HEK293T (cell line): ENCODE measurements at regions not wholly inside any gene's neighbourhood (a gene's known extent, or its start where the extent isn't known, plus 50 kb on each side); places are given as distances from the start of the nearest gene placed in this dataset.

Experiments used
- FOXK2 ChIP-seq: fragments of 450-650 bp; IDR thresholded peaks from 2 replicates; pipeline ENCODE4 v1.6.1; 2016; ENCODE audit warnings: mild to moderate bottlenecking
- FOXM1 ChIP-seq: fragments of 450-650 bp; IDR thresholded peaks from 2 replicates; pipeline ENCODE4 v1.6.1; 2017; ENCODE audit warnings: mild to moderate bottlenecking, borderline replicate concordance
- HDGF ChIP-seq: fragments of 450-650 bp; IDR thresholded peaks from 2 replicates; pipeline ENCODE4 v1.6.1; 2017; ENCODE audit warnings: antibody characterized with exemption, borderline replicate concordance
- SUZ12 ChIP-seq: fragments of 450-650 bp; IDR thresholded peaks from 2 replicates; pipeline ENCODE4 v1.6.1; 2016; ENCODE audit warnings: mild to moderate bottlenecking

DNA sequence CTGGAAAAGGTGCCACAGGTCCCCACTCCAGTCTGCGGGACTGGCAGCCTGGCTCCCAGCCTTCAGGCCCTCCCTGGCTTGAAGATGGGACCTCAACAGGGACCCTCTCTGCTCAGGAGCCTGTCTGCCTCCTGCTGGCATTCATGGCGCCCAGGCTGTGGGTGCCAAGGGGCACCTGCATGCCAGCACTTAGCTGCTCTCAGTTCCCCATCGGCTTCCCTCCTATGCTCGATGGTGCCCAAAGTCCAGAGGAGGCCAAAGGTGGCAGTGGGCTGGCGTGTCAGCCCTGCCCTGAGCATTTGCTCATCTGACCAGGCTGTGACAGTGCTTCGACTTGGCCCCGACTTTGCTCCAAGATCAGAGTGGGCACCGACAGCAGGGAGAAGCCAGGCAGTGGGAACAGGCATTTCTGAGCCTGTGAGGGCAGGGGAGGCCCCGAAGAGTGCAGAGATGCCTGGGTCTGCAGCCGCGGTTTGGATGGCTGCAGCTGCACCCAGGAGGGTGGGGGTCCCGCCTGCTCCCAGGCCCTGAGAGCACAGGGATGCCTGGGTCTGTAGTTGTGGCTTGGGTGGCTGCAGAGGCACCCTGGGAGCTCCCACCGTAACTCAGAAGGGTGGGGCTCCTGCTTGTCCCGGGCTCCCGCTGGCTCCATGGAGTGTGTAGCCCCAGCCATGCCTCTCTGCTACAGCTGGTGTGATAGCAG, 463.6 kb downstream of the TBC1D22A start:
- no peak for TF ChIP-seq FOXM1
- TF ChIP-seq FOXK2, result no peak
- TF ChIP-seq SUZ12, result no peak
- no peak for TF ChIP-seq HDGF
